Stimulated activated CD8-positive, alpha-beta memory T cell treated with anti-CD3 and anti-CD28 coated beads, Interleukin-12 subunit alpha, Interleukin-12 subunit beta, amount 100 ng/mL, for 24 hours (primary cell): ENCODE measurements at regions not wholly inside any gene's neighbourhood (a gene's known extent, or its start where the extent isn't known, plus 50 kb on each side); places are given as distances from the start of the nearest gene placed in this dataset.
"Not testable (repeated sequence)": the region's sequence is repeated elsewhere in the genome, so short reads cannot be mapped to it uniquely, and the experiment has no call there.

Experiments
- DNase-seq: peaks from one replicate; pipeline ENCODE4 v3.0.0-alpha.2; 2020; ENCODE audit errors: extremely low read depth

DNA sequence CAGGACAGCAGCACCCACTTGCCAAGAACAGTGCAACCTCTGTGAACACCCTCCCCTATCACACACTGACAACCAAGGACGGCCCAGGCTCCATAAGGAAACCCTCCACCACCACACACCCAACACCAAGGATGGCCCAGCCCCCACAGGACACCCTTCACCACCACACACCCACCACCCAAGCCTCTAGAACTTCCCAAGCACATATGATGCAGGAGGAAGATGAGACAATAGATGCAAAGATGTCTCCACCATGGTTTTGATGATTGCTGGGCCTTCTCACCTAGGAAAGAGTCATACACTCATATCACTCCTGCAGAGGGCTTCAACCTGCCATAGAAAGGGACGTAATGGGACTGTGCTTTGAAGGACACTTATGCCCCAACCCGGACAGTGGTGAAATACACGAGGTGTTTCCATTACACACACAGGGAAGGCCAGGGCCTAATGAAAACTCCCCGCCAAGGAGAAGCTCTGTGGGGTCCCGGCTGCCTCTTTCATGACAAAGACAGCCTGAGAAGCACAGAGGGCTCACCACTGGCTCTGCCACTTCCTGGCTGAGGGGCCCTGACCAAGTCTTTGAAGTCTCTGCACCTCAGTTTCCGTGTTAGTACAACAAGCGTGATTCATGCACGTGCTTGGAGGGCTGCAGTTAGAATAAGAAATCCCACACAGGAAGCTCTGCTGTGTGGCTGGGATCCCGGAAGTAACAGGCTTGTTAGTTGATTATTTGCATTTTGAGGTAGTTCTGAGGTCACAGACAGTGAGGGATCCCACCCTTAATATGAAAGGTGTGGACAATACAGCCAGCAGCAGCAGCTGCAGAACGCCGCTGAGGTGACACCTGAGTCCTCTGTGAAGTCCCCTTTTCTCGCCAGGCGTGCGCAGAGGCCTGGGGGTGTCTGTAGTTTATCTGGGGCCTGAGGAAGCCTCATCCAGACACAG, 61.9 kb upstream of the ATP12A start:
- DNase-seq: peak; percentile 35

DNA sequence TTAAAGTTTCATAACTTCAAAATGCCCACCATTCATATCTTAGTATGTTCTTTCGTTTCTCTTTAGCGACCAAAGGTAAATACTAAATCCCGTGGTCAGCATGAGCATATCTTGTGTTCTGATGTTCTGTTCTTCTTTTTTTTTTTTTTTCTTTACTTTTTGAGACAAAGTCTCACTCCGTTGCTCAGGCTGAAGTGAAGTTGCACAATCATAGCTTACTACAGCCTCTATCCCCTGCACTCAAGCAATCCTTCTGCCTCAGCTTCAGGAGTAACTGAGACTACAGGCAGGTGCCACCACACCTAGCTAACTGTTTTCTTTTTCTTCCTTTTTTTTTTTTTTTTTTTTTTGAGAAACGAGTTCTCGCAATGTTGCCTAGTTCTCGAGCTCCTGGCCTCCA, 60.9 kb upstream of the ATP12A start:
- DNase-seq: no peak

DNA sequence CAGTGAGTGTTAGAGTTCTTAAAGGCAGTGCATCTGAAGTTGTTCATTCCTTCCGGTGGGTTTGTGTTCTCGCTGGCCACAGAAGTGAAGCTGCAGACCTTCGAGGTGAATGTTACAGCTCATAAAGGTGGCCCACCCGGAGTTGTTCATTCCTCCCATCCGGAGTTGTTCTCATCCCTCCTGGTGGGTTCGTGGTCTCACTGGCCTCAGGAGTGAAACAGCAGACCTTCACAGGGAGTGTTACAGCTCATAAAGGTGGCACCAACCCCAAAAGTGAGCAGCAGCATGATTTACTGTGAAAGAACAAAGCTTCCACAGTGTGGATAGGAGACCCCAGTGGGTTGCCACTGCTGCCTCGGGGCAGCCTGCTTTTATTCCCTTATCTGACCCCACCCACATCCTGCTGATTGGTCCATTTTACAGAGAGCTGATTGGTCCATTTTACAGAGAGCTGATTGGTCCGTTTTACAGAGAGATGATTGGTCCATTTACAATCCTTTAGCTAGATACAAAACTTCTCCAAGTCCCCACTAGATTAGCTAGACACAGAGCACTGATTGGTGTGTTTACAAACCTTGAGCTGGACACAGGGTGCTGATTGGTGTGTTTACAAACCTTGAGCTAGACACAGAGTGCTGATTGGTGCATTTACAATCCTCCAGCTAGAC, 57.6 kb upstream of the ATP12A start:
- DNase-seq: not testable (repeated sequence)

DNA sequence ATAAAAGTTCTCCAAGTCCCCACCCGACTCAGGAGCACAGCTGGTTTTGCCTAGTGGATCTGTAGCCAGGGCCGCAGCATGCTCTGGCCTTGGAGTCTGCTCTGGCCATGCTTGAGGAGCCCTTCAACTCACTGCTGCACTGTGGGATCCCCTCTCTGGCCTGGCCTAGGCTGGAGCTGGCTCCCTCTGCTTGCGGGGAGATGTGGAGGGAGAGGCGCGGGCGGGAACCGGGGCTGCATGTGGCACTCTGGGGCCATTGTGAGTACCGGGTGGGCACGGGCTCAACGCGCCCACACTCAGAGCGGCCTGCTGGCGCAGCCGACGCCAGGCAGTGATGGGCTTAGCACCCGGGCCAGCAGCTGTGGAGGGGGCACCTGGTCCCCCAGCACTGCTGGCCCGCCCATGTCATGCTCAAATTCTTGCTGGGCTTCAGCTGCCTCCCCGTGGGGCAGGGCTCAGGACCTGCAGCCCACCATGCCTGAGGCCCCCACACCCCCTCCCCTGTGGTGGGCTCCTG, 57.0 kb upstream of the ATP12A start:
- no peak for DNase-seq

DNA sequence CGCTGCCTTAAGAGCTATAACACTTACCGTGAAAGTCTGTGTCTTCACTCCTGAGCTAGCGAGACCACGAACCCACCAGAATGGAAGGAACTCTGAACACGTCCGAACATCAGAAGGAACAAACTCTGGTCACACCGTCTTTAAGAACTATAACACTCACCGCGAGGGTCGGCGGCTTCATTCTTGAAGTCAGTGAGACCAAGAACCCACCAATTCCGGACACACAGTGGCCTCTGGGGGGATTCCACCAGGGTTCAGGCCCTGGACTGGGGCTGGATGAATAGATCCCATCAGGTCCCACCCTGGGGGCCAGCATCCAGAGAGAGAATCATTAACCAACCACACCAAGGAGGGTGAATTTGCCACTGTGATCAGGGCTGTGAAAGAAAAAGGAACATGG, 55.8 kb upstream of the ATP12A start:
- DNase-seq: no peak

DNA sequence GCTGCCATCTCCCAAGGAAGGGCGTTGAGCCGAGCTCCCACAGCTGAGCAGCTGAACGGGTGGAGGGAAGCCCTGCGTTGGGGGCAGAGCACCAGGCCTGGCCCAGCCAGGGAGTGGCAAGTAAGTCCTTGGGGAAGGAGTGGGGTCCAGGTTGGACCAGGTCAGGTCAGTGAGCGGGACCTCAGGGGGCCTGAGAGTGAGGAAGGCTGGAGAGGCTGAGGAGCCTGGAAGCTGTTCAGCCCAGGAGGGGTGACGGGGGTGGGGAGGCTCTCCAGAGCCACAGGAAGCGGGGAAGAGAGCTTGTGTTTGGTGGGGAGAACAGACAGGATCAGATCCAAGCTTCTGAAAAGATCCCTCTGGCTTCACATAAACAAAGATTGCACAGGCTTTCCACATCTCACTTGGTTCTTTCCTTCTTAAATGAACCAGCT, 55.4 kb upstream of the ATP12A start:
- DNase-seq: no peak

DNA sequence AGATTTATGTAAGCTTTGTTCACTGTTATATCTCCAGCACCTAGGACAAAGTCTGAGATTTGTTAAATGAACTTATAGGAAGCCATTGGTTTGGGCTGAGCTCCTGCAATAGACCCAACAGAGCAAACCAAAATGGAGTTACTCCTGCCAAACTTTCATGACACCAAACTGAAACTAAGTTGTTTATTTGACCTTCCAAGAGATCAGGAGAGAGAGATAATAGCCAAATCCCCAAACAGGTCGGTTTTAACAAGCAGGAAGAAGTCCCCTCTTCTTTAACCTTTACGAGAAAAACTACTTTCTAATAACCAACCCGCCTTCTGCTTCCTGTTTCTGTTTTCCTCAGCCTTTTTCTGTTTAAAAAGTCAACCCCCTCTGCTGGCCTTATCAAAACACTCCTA, 54.9 kb upstream of the ATP12A start:
- DNase-seq: no peak

DNA sequence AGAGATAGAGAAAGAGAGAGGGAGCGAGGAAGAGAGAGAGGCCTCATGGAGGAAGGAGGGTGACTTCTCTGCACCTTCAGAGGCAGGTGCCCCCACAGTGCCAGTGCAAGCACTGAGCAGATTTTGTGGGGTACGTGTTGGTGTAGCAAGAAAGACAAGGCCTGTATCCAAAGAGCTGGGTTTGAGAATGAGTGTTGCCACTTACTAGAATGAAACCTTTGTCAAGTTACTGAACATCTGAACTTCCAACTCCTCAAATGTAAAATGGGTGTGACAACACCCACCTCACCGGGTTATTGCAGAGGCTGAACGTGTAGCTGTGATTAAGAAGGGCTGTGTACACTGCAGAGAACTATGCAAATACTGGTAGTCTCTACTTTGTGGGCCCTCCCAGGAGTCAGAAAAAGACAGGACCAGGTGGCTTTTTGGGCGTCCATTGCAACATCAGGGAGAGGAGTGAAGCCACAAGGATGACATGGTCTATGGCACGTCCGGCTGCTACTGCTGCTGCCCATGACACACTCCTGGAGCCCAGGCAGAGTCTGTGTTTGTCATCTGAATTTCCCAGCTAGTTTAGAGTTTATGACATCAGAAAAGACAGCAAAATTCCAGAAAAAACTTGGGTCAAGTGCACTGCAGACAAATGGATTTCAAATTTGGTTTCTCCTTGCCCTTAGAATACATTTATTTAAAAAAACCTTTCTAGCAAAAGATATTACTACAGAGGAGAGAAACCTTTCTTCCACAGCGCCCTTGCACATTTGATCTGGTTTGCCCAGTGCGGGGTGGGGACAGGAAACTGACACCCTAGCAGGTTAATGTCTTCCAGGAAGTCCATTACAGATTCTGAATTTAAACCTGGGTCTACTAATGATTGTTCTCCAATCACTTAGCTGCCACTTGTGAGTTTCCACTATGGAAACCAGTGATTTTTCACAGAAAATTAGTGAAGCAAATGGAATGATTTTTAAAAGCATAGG, 54.0 kb upstream of the ATP12A start:
- no peak for DNase-seq

DNA sequence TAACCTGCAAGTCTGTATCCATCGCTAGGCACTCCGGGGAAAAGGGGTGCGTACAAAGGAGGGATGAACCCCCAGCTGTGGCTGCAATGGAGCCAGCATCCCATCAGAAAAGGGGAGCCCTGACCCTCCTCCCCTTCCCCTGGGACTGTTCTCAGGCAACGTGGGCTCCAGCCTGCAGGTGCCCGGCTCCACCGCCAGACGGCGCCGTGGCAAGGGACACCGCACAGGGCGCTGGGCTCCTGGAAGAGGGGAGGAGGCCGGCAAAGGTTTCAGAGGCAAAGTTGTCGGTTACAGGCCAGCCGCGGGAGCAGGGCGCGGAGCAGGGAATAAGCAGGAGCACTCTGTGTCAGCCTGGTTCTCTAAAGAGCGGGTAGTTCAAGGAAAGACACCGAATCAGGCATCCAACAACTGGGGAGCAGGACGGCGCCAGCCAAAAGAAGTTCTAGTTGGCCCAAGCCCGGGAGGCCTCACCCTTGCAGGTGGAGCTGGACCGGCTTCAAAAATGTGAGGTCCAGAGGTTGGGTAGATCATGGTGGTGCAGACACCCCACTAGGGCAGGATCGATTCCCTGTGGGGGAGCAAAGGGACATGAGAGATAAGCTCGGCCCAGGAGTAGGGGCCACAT, 53.0 kb upstream of the ATP12A start:
- DNase-seq: no peak

DNA sequence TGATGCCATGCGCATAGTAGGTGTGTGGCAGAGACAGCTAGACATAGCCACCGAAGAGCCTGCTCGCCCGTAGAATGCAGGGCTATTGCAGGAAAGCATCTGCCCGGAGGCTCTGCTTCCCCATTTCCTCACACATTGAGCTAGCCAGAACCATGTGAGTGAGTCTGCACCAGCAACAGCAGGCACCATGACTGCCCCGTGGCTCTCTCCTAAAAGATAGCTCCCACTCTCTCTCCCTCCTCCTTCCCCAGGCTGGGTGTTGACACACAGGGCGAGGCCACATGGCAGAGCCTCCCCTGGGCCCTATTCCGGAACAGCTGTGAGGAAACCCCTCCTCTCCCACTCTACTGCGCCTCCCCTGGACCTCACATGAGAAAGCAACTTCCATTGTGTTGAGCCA, 52.3 kb upstream of the ATP12A start:
- DNase-seq: no peak

DNA sequence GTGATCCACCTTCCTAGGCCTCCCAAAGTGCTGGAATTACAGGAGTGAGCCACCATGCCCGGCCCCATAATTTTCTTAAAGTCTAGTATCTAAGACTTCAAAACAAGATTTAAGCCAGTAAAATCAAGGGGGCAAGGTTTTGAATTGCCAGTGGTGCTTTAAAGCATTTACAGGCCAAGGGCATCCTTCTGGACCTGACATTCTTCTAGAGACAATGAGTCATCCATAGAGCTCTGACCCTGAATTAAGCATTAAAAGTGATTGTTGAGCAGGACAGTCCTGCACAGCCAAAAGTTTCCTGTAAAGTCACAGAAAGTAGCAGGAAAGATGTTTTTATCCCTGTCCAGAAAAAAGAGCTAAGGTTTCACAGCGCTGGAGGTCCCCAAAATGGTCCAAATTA, 50.9 kb upstream of the ATP12A start:
- DNase-seq: no peak

DNA sequence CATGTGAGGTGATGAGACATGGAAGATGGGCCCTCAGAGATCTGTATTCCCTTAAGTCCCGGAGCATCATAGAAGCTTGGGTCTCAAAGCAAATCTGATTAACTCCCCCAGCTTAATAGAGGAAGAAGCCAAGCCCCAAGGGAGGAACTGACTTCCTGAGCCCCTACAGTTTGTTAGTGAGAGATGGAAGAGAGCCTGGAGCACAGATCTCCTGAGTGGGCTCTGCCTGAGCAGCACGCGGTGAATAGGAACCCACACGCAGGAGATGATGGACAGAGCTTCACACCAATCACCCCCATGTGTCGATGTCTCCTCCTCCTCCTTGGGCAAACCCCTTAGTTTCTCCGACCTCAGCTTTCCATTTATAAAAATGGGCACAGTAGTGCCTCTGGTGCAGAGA, 50.1 kb upstream of the ATP12A start:
- DNase-seq: no peak
